SK-N-SH (cell line): ENCODE measurements at regions not wholly inside any gene's neighbourhood (a gene's known extent, or its start where the extent isn't known, plus 50 kb on each side); places are given as distances from the start of the nearest gene placed in this dataset.

ENCODE experiments used
- ELF1 ChIP-seq: IDR thresholded peaks from 2 replicates; pipeline ENCODE4 v1.4.0; 2012
- EP300 ChIP-seq, 2 experiments: IDR thresholded peaks; 2 replicates each; pipeline versions ENCODE4 v1.4.0 to v1.6.1; 2012; ENCODE audit warnings: borderline replicate concordance in 1 of 2, low read depth in 1 of 2, low read length in 1 of 2
- FOXJ3 ChIP-seq: sonication (generic); formaldehyde crosslinking; IDR thresholded peaks from 2 replicates; pipeline ENCODE4 v1.5.1; 2020; ENCODE audit warnings: mild to moderate bottlenecking, missing genetic modification reagents
- IRF3 ChIP-seq: fragments of 150-350 bp; IDR thresholded peaks from 2 replicates; pipeline ENCODE4 v1.6.1; 2016; ENCODE audit warnings: mild to moderate bottlenecking, low read depth, low read length
- MEF2A ChIP-seq: IDR thresholded peaks from 2 replicates; pipeline ENCODE4 v1.4.0; 2012; ENCODE audit warnings: low read depth, borderline replicate concordance
- NRF1 ChIP-seq: IDR thresholded peaks from 2 replicates; pipeline ENCODE4 v1.6.1; 2012; ENCODE audit warnings: low read depth, mild to moderate bottlenecking, low read length
- PBX3 ChIP-seq: IDR thresholded peaks from 2 replicates; pipeline ENCODE4; 2012
- RCOR1 ChIP-seq: fragments of 150-350 bp; IDR thresholded peaks from 2 replicates; pipeline ENCODE4 v1.6.1; 2017; ENCODE audit warnings: antibody characterized with exemption, low read length
- TEAD4 ChIP-seq: IDR thresholded peaks from 2 replicates; pipeline ENCODE4 v1.4.0; 2012; ENCODE audit warnings: mild to moderate bottlenecking, borderline replicate concordance; ENCODE audit not compliant: insufficient read depth
- YY1 ChIP-seq: IDR thresholded peaks from 2 replicates; pipeline ENCODE4 v1.4.0; 2012; ENCODE audit warnings: low read depth, mild to moderate bottlenecking
- TF ChIP-seq, protein P1 (sequence below): fragments of 200-600 bp; sonication (generic); IDR thresholded peaks from 2 replicates; pipeline ENCODE4 v1.6.1; 2017; ENCODE audit warnings: antibody characterized with exemption, mild to moderate bottlenecking, moderate library complexity
- TF ChIP-seq, protein P2 (sequence below): IDR thresholded peaks from 2 replicates; pipeline ENCODE4 v1.4.0; 2012; ENCODE audit warnings: low read depth
- TF ChIP-seq, protein P3 (sequence below): IDR thresholded peaks from 2 replicates; pipeline ENCODE4 v1.4.0; 2012; ENCODE audit warnings: low read depth, borderline replicate concordance

- TF ChIP-seq, protein P1, sequence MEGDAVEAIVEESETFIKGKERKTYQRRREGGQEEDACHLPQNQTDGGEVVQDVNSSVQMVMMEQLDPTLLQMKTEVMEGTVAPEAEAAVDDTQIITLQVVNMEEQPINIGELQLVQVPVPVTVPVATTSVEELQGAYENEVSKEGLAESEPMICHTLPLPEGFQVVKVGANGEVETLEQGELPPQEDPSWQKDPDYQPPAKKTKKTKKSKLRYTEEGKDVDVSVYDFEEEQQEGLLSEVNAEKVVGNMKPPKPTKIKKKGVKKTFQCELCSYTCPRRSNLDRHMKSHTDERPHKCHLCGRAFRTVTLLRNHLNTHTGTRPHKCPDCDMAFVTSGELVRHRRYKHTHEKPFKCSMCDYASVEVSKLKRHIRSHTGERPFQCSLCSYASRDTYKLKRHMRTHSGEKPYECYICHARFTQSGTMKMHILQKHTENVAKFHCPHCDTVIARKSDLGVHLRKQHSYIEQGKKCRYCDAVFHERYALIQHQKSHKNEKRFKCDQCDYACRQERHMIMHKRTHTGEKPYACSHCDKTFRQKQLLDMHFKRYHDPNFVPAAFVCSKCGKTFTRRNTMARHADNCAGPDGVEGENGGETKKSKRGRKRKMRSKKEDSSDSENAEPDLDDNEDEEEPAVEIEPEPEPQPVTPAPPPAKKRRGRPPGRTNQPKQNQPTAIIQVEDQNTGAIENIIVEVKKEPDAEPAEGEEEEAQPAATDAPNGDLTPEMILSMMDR: no peak
- no peak for TF ChIP-seq NRF1
- TF ChIP-seq ELF1: no peak
- TF ChIP-seq, protein P2, sequence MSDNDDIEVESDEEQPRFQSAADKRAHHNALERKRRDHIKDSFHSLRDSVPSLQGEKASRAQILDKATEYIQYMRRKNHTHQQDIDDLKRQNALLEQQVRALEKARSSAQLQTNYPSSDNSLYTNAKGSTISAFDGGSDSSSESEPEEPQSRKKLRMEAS: no peak
- TF ChIP-seq TEAD4: no peak
- TF ChIP-seq, protein P3, sequence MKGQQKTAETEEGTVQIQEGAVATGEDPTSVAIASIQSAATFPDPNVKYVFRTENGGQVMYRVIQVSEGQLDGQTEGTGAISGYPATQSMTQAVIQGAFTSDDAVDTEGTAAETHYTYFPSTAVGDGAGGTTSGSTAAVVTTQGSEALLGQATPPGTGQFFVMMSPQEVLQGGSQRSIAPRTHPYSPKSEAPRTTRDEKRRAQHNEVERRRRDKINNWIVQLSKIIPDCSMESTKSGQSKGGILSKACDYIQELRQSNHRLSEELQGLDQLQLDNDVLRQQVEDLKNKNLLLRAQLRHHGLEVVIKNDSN: no peak
- TF ChIP-seq FOXJ3 (CRISPR knock-in tag): no peak
- no peak for TF ChIP-seq IRF3
- no peak for TF ChIP-seq YY1
- TF ChIP-seq RCOR1: no peak
- TF ChIP-seq MEF2A: no peak
- TF ChIP-seq EP300 (IDR thresholded peaks at IDR 0.05; ENCODE audit: borderline replicate concordance in 1 of 2, low read depth in 1 of 2, low read length in 1 of 2): no peak
- TF ChIP-seq PBX3: no peak
These were observed 89.7 kb upstream of the TNRC6A start for GRCh38 chr16:24639769-24640168.
